Body of pancreas (tissue), 4 donors: ENCODE measurements at regions not wholly inside any gene's neighbourhood (a gene's known extent, or its start where the extent isn't known, plus 50 kb on each side); places are given as distances from the start of the nearest gene placed in this dataset.

Source experiments
- ATAC-seq: fragments of 150-250 bp; one replicate; pipeline ENCODE4 v1.9.1; 2016
- DNase-seq, 4 donors: peaks; one replicate each; pipeline ENCODE4 v3.0.0-alpha.2; 2019
- H3K27ac ChIP-seq, 4 donors: fragments of 200-600 bp; sonication (generic); 1 replicate in 3 of 4; 2 replicates in 1 of 4; pipeline versions ENCODE4 v1.5.1 to v1.6.1; 2016 to 2019; ENCODE audit warnings: mild to moderate bottlenecking in 1 of 4, mixed read lengths in 1 of 4, moderate library complexity in 1 of 4
- H3K27me3 ChIP-seq, 2 donors: fragments of 200-600 bp; sonication (generic); one replicate each; pipeline ENCODE4 v1.6.0; 2016; ENCODE audit warnings: mild to moderate bottlenecking in 1 of 2
- H3K36me3 ChIP-seq, 2 donors: fragments of 200-600 bp; sonication (generic); replicated peaks in 1 of 2; 2 replicates each; pipeline ENCODE4 v1.5.1; 2016; ENCODE audit warnings: low read depth in 2 of 2; ENCODE audit not compliant: insufficient read depth in 1 of 2
- H3K4me1 ChIP-seq: fragments of 200-600 bp; sonication (generic); one replicate; pipeline ENCODE4 v1.6.0; 2016
- H3K4me3 ChIP-seq, 2 donors: fragments of 200-600 bp; sonication (generic); 1 replicate in 1 of 2; 2 replicates in 1 of 2; pipeline ENCODE4 v1.5.1; 2016 to 2019
- H3K9me3 ChIP-seq, 3 donors: fragments of 200-600 bp; sonication (generic); 1 replicate in 2 of 3; 2 replicates in 1 of 3; pipeline ENCODE4 v1.5.1; 2016
- CTCF ChIP-seq, 7 experiments: fragments of 450-650 bp in 4 of 7; fragments of 200-600 bp in 3 of 7; sonication (generic) in 3 of 7; IDR thresholded peaks; one replicate each; pipeline ENCODE4 v1.5.1; 2016 to 2019; ENCODE audit warnings: antibody characterized with exemption in 7 of 7
- POLR2A ChIP-seq, 3 donors: fragments of 450-650 bp; IDR thresholded peaks; one replicate each; pipeline ENCODE4 v1.6.1; 2016; ENCODE audit warnings: antibody characterized with exemption in 3 of 3, mild to moderate bottlenecking in 2 of 3
- WGBS, 2 donors: methylation state at CpG; one replicate each; pipeline ENCODE4 v1.1.5; 2017; 5-methylcytosine and 5-hydroxymethylcytosine counted together
- intact Hi-C: fragments of 100-400 bp; cut with DNase I; formaldehyde crosslinking; loops from one replicate; pipeline ENCODE4 v1.15.1; 2023

GRCh38 chr1:200228486-200228885, 181.3 kb downstream of the ZNF281 start:
- H3K27me3 ChIP-seq, result no peaks in the 10 kb centered on the region
- no peak overlapping the region for H3K4me3 ChIP-seq
- intact Hi-C loops, result no loop called here
- WGBS, 2 donors, result 84 to 85% methylated on average over 4 of the region's 4 CpGs
- no peaks in the 10 kb centered on the region for H3K4me1 ChIP-seq
- no peaks in the 10 kb centered on the region for H3K9me3 ChIP-seq
- no peak overlapping the region for H3K27ac ChIP-seq
- no peaks in the 10 kb centered on the region for H3K36me3 ChIP-seq
- no peak for DNase-seq
- TF ChIP-seq CTCF (IDR thresholded peaks at IDR 0.05) (no peak), POLR2A (IDR thresholded peaks at IDR 0.05) (no peak)
- no peak for ATAC-seq

- no peak overlapping the region for H3K4me3 ChIP-seq
- no peak for TF ChIP-seq POLR2A (IDR thresholded peaks at IDR 0.05)
- TF ChIP-seq CTCF (IDR thresholded peaks at IDR 0.05), result no peak
- H3K36me3 ChIP-seq, result no peaks in the 10 kb centered on the region
- no peak for ATAC-seq
- DNase-seq, result no peak
- WGBS, 2 donors, result 57 to 58% methylated on average over 6 of the region's 6 CpGs
- intact Hi-C loops, result no loop called here
- no peak overlapping the region for H3K27ac ChIP-seq
- H3K27me3 ChIP-seq, result no peaks in the 10 kb centered on the region
- H3K9me3 ChIP-seq, result no peaks in the 10 kb centered on the region
- no peaks in the 10 kb centered on the region for H3K4me1 ChIP-seq
Observed at GRCh38 chr1:200228081-200228480, 181.8 kb downstream of the ZNF281 start.
